NCI-H510A (cell line): ENCODE measurements at regions not wholly inside any gene's neighbourhood (a gene's known extent, or its start where the extent isn't known, plus 50 kb on each side); places are given as distances from the start of the nearest gene placed in this dataset.
"Not testable (repeated sequence)": the region's sequence is repeated elsewhere in the genome, so short reads cannot be mapped to it uniquely, and the experiment has no call there.

Source experiments
- DNase-seq: peaks from one replicate; lab custom pipeline; 2025; lab: John Stamatoyannopoulos, UW

DNA sequence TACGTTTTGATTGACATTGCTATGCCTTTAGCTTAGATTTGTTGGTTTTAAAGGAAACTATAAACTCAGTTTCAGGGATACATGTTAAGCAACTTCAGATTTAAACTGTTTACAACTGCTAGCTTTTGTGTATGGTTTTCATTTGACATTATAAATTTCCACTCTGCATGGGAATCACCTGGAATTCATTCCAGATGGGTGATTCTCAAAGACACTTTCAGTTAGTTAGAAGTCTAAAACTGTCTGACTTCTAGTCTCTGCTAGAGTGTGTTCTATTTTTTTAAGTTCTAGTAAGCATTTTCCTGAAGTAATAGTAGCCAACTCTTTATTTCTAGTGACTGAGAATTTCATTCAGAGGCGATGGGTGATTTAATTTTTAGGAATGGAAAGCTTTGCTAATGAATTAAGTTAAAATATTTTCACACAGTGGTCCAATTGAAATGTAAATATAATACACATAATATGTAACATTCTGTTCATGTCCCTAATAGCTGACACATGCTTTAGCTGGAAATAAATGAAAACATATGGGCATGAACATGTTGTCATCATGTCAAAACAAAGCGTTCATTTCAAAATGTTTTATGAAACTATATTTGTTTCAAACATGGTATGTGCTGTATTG is 58.3 kb upstream of the CSNK1A1L start:
- no peak for DNase-seq

DNA sequence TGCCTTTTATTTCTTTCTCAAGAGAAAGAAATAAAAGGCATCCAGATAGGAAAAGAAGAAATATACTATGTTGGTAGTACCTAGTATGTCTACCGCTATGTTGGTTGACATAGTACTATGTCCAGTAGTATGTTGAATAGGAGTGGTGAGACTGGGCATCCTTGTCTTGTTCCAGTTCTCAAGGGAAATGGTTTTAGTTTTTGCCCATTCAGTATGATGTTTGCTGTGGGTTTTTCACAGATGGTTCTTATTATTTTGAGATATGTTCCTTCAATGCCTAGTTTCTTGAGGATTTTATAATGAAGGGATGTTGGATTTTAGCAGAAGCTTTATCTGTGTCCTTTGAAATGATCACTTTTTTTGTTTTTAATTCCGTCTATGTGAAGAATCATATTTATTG is 53.0 kb upstream of the CSNK1A1L start:
- DNase-seq: no peak

DNA sequence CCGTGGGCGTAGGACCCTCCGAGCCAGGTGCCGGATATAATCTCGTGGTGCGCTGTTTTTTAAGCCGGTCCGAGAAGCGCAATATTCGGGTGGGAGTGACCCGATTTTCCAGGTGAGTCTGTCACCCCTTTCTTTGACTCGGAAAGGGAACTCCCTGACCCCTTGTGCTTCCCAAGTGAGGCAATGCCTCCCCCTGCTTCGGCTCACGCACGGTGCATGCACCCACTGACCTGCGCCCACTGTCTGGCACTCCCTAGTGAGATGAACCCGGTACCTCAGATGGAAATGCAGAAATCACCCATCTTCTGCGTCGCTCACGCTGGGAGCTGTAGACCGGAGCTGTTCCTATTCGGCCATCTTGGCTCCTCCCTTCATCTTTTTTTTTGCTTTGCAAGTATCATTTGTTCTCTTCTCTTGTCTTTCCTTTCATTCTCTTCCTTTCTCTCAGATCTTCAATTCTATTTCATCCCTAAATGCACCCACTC is 50.2 kb upstream of the CSNK1A1L start:
- DNase-seq: not testable (repeated sequence)
